OCI-LY1 (cell line): ENCODE measurements at regions not wholly inside any gene's neighbourhood (a gene's known extent, or its start where the extent isn't known, plus 50 kb on each side); places are given as distances from the start of the nearest gene placed in this dataset.

Experiments used
- EZH2 ChIP-seq: fragments of 200-600 bp; sonication (generic), shearing (Covaris generic); IDR thresholded peaks from 2 replicates; pipeline ENCODE4 v1.8.0; 2017; ENCODE audit warnings: borderline replicate concordance, mixed run types, mild to moderate bottlenecking, antibody characterized with exemption, low read length, moderate library complexity, mixed read lengths
- TF ChIP-seq, protein P1 (sequence below): fragments of 200-600 bp; sonication (generic), shearing (Covaris generic); IDR thresholded peaks from 2 replicates; pipeline ENCODE4 v1.5.1; 2017; ENCODE audit warnings: mild to moderate bottlenecking, antibody characterized with exemption, low read length, moderate library complexity, mixed read lengths

GRCh38 chr6:169088762-169089161 is 164.9 kb downstream of the THBS2 start:
- TF ChIP-seq, protein P1, sequence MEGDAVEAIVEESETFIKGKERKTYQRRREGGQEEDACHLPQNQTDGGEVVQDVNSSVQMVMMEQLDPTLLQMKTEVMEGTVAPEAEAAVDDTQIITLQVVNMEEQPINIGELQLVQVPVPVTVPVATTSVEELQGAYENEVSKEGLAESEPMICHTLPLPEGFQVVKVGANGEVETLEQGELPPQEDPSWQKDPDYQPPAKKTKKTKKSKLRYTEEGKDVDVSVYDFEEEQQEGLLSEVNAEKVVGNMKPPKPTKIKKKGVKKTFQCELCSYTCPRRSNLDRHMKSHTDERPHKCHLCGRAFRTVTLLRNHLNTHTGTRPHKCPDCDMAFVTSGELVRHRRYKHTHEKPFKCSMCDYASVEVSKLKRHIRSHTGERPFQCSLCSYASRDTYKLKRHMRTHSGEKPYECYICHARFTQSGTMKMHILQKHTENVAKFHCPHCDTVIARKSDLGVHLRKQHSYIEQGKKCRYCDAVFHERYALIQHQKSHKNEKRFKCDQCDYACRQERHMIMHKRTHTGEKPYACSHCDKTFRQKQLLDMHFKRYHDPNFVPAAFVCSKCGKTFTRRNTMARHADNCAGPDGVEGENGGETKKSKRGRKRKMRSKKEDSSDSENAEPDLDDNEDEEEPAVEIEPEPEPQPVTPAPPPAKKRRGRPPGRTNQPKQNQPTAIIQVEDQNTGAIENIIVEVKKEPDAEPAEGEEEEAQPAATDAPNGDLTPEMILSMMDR, result no peak
- TF ChIP-seq EZH2, result no peak
